AG04450 (cell line): ENCODE measurements at regions not wholly inside any gene's neighbourhood (a gene's known extent, or its start where the extent isn't known, plus 50 kb on each side); places are given as distances from the start of the nearest gene placed in this dataset.
A peak's percentile ranks its signal among the peaks of the same experiment; 100 is the strongest.

Experiments
- CTCF ChIA-PET: fragments of 300-600, 350-600 bp; formaldehyde crosslinking; extraction: SDS; loops from one replicate; lab custom pipeline; 2022; ENCODE audit warnings: antibody characterized with exemption, inconsistent platforms; lab: Charles Lee
- POLR2A ChIA-PET: fragments of 350-600 bp; formaldehyde crosslinking; extraction: SDS; loops from one replicate; lab custom pipeline; 2021; ENCODE audit warnings: antibody characterized with exemption, inconsistent platforms; lab: Yijun Ruan, JAX
- DNase-seq: peaks from one replicate; pipeline ENCODE4 v3.0.0-alpha.2; 2011; ENCODE audit warnings: low read depth, low spot score
- H3K27ac ChIP-seq: one replicate; pipeline ENCODE4 v1.5.1; 2012; ENCODE audit warnings: low read depth, low read length, control low read depth
- H3K27me3 ChIP-seq: one replicate; pipeline ENCODE4 v1.6.0; 2012; ENCODE audit warnings: low read length; ENCODE audit not compliant: control insufficient read depth, insufficient read depth
- H3K4me3 ChIP-seq: 2 replicates; pipeline ENCODE4 v1.5.1; 2011; ENCODE audit warnings: mild to moderate bottlenecking, low read depth, low read length, control low read depth
- H3K9me3 ChIP-seq: 2 replicates; pipeline ENCODE4 v1.5.1; 2012; ENCODE audit warnings: low read length; ENCODE audit not compliant: control insufficient read depth, insufficient read depth
- CTCF ChIP-seq: IDR thresholded peaks from 2 replicates; pipeline ENCODE4 v1.5.1; 2011; ENCODE audit warnings: low read depth, low read length, control low read depth, inconsistent platforms

GRCh38 chr6:111973927-111974639, 79.8 kb upstream of the CCN6 start:
- ChIA-PET POLR2A (interaction anchor here (1.0 kb wide), 1 partner anchor 11 kb away, joined by 3 read pairs; no protein-coding TSS in a partner anchor), CTCF (interaction anchor here (1.1 kb wide), 2 partner anchors 69 to 214 kb away, joined by 3 read pairs; no protein-coding TSS in a partner anchor)
- TF ChIP-seq CTCF, result no peak
- peak overlapping the region; percentile 100 for H3K27ac ChIP-seq
- H3K27me3 ChIP-seq, result no peaks in the 10 kb centered on the region
- peak overlapping the region; percentile 10; the same call in 1 of the 2 replicates for H3K4me3 ChIP-seq
- no peak for DNase-seq
- H3K9me3 ChIP-seq, result no peaks in the 10 kb centered on the region

DNA sequence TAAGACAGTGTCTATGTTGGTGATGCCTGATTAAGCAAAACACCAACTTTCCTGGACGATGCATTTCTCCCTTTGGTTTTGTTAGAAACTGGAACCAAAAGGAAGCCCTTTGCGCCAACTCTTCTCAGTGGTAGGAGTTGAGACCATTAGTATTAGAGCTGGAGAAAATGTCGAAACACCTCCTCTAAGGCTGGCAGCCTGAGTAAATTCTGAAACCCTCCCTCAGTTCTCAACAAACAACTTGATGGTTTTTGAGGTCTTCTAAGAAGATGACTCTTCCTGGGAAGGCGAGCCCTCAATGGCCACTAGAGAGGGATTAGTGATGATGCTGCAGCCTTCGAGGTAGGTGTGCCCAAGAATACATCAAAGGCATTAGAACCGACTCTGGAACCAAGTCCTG, 78.4 kb upstream of the CCN6 start:
- no peak overlapping the region for H3K27ac ChIP-seq
- DNase-seq, result no peak
- no peak for TF ChIP-seq CTCF
- no peaks in the 10 kb centered on the region for H3K27me3 ChIP-seq
- no peaks in the 10 kb centered on the region for H3K9me3 ChIP-seq
- POLR2A ChIA-PET, result no interaction called here
- H3K4me3 ChIP-seq, result no peak overlapping the region
- CTCF ChIA-PET, result interaction anchor here (1.1 kb wide), 1 partner anchor 68 kb away, joined by 3 read pairs; no protein-coding TSS in a partner anchor

GRCh38 chr6:111976139-111976538, 77.8 kb upstream of the CCN6 start:
- no peak overlapping the region for H3K27ac ChIP-seq
- no peaks in the 10 kb centered on the region for H3K9me3 ChIP-seq
- DNase-seq, result no peak
- POLR2A ChIA-PET, result no interaction called here
- no peak for TF ChIP-seq CTCF
- H3K27me3 ChIP-seq, result no peaks in the 10 kb centered on the region
- no peak overlapping the region for H3K4me3 ChIP-seq
- CTCF ChIA-PET, result no interaction called here

- CTCF ChIA-PET, result no interaction called here
- TF ChIP-seq CTCF, result no peak
- Histone ChIP-seq H3K27me3 (no peaks in the 10 kb centered on the region), H3K4me3 (no peak overlapping the region), H3K9me3 (no peaks in the 10 kb centered on the region), H3K27ac (no peak overlapping the region)
- DNase-seq, result no peak
- POLR2A ChIA-PET, result no interaction called here
Measured at GRCh38 chr6:111978532-111979149, 75.3 kb upstream of the CCN6 start.

- CTCF ChIA-PET, result no interaction called here
- H3K27ac ChIP-seq, result no peak overlapping the region
Measured at GRCh38 chr6:111979633-111980032, 74.3 kb upstream of the CCN6 start.

More at GRCh38 chr6:111979633-111980032, 74.3 kb upstream of the CCN6 start:
- POLR2A ChIA-PET, result no interaction called here
- Histone ChIP-seq H3K27me3 (no peaks in the 10 kb centered on the region), H3K4me3 (no peak overlapping the region), H3K9me3 (no peaks in the 10 kb centered on the region)
- TF ChIP-seq CTCF, result no peak
- DNase-seq, result no peak
